A673 (cell line): ENCODE measurements at regions not wholly inside any gene's neighbourhood (a gene's known extent, or its start where the extent isn't known, plus 50 kb on each side); places are given as distances from the start of the nearest gene placed in this dataset.

Source experiments
- BruUV-seq: library from RNA; stranded (reverse); fragments of 400-500 nt; replicated peaks from 2 replicates; lab custom pipeline; 2021; lab: Mats Ljungman, UMichigan
- CTCF ChIA-PET: fragments of 300-600 bp; sonication (Branson Sonifier 250); formaldehyde crosslinking; loops from one replicate; lab custom pipeline; 2022; ENCODE audit warnings: antibody characterized with exemption; lab: Charles Lee
- POLR2A ChIA-PET: fragments of 300-600 bp; sonication (Branson Sonifier 250); formaldehyde crosslinking; loops from one replicate; lab custom pipeline; 2022; ENCODE audit warnings: antibody characterized with exemption; ENCODE audit not compliant: low non-redundant PET; lab: Charles Lee
- DNase-seq: peaks from one replicate; pipeline ENCODE4 v3.0.0-alpha.2; 2015; ENCODE audit warnings: low spot score
- H3K27ac ChIP-seq: fragments of 200-600 bp; sonication (generic); 2 replicates; pipeline ENCODE4 v1.5.1; 2016; ENCODE audit warnings: mixed run types, low read depth, mild to moderate bottlenecking, mixed read lengths, antibody characterized with exemption, low read length; ENCODE audit not compliant: poor library complexity, severe bottlenecking
- H3K27me3 ChIP-seq: fragments of 200-600 bp; sonication (generic); replicated peaks from 2 replicates; pipeline ENCODE4 v1.6.1; 2017; ENCODE audit warnings: mixed run types, low read depth, mild to moderate bottlenecking, mixed read lengths, antibody characterized with exemption, low read length; ENCODE audit not compliant: insufficient read depth, poor library complexity
- H3K36me3 ChIP-seq: fragments of 200-600 bp; sonication (generic); 2 replicates; pipeline ENCODE4 v1.6.1; 2016; ENCODE audit warnings: mixed run types, mild to moderate bottlenecking, mixed read lengths, antibody characterized with exemption, low read length; ENCODE audit not compliant: insufficient read depth, poor library complexity, severe bottlenecking
- H3K4me1 ChIP-seq: fragments of 200-600 bp; sonication (generic); 2 replicates; pipeline ENCODE4 v1.6.1; 2017; ENCODE audit warnings: mixed run types, mild to moderate bottlenecking, mixed read lengths, antibody characterized with exemption, low read length; ENCODE audit not compliant: insufficient read depth, poor library complexity, severe bottlenecking
- H3K4me3 ChIP-seq: fragments of 200-600 bp; sonication (generic); 2 replicates; pipeline ENCODE4 v1.5.1; 2016; ENCODE audit warnings: low read depth, mixed run types, mild to moderate bottlenecking, mixed read lengths, low read length; ENCODE audit not compliant: poor library complexity, severe bottlenecking
- H3K9me3 ChIP-seq: fragments of 200-600 bp; sonication (generic); 2 replicates; pipeline ENCODE4 v1.6.1; 2016; ENCODE audit warnings: mixed run types, low read depth, mild to moderate bottlenecking, mixed read lengths, antibody characterized with exemption, low read length; ENCODE audit not compliant: poor library complexity, severe bottlenecking
- EZH2 ChIP-seq: fragments of 200-600 bp; sonication (generic); IDR thresholded peaks from 2 replicates; pipeline ENCODE4 v1.6.1; 2017; ENCODE audit warnings: borderline replicate concordance, low read depth, mild to moderate bottlenecking, mixed read lengths, antibody characterized with exemption, low read length; ENCODE audit not compliant: poor library complexity, severe bottlenecking
- intact Hi-C: fragments of 100-400 bp; cut with micrococcal nuclease; formaldehyde crosslinking; loops from one replicate; pipeline ENCODE4 v1.10.0; 2022; ENCODE audit not compliant: unreplicated experiment
- TF ChIP-seq, protein P1 (sequence below): fragments of 300-800, 200-600 bp; sonication (generic); conservative IDR thresholded peaks from 2 replicates; pipeline ENCODE4 v1.5.1; 2017; ENCODE audit warnings: low read depth, mild to moderate bottlenecking, antibody characterized with exemption, low read length, moderate library complexity, mixed read lengths

DNA sequence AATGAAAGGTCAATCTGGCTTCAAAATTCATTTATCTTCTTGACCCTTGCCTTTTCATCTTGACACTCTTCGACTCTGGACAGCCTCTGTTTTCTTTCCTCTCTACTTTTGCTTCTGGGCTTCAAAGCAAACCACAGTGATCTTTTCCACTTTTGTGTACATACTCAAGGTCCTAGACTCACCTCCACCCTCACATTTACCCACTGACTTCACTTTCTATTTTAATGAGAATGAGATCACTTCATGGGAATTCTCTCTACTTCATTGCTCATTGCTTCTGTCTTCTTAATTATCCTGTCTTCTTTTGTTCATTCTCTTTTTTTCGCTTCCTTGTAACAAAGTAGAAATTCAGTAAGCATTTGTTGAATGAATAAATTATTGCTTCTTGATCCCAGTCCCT, 330.1 kb upstream of the HAND2 start:
- no TSS peak for BruUV-seq
- no peak for TF ChIP-seq EZH2
- TF ChIP-seq, protein P1, sequence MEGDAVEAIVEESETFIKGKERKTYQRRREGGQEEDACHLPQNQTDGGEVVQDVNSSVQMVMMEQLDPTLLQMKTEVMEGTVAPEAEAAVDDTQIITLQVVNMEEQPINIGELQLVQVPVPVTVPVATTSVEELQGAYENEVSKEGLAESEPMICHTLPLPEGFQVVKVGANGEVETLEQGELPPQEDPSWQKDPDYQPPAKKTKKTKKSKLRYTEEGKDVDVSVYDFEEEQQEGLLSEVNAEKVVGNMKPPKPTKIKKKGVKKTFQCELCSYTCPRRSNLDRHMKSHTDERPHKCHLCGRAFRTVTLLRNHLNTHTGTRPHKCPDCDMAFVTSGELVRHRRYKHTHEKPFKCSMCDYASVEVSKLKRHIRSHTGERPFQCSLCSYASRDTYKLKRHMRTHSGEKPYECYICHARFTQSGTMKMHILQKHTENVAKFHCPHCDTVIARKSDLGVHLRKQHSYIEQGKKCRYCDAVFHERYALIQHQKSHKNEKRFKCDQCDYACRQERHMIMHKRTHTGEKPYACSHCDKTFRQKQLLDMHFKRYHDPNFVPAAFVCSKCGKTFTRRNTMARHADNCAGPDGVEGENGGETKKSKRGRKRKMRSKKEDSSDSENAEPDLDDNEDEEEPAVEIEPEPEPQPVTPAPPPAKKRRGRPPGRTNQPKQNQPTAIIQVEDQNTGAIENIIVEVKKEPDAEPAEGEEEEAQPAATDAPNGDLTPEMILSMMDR: no peak
- Histone ChIP-seq H3K27ac (no peak overlapping the region), H3K4me1 (peaks cover 5% of the 10 kb centered on the region), H3K36me3 (no peaks in the 10 kb centered on the region), H3K9me3 (peaks cover 7% of the 10 kb centered on the region), H3K4me3 (no peak overlapping the region), H3K27me3 (no peaks in the 10 kb centered on the region)
- intact Hi-C loops: no loop called here
- CTCF ChIA-PET: no interaction called here
- DNase-seq: no peak
- POLR2A ChIA-PET: no interaction called here

DNA sequence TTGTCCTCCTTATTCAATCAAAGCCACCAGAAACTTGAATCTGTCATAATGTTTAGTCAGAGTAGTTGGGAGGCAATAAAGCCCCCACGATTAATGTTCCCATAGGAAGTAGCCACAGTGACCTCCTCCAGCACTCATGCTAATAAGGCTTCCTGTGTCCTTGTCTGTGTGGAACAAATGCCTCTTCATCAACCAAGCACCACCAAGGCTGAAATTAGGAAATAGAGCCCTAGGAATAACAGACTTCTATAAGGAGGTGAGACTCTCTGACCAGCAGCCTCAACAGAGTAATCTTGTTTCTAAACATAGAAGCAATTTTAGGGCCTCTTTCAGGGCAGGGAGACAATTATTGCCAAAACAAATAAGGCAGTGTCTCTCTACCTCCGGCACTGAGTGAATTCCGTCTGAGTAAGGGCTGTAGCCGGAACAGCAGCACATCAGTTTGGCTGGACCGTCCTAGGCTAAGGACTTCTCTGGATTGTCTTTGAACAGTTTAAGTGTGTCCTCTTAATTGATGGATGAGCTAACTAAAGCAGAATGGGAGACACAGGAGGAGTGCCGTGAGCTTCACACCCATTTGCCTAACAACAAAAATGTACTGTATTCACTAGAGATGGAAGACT, 329.2 kb upstream of the HAND2 start:
- H3K36me3 ChIP-seq: no peaks in the 10 kb centered on the region
- H3K4me1 ChIP-seq: peaks cover 14% of the 10 kb centered on the region
- BruUV-seq: no TSS peak
- CTCF ChIA-PET: no interaction called here
- no peak for DNase-seq
- intact Hi-C loops: no loop called here
- no peaks in the 10 kb centered on the region for H3K27me3 ChIP-seq
- POLR2A ChIA-PET: no interaction called here
- TF ChIP-seq, protein P1: no peak
- TF ChIP-seq EZH2: no peak
- no peak overlapping the region for H3K4me3 ChIP-seq
- H3K9me3 ChIP-seq: peaks cover 4% of the 10 kb centered on the region
- H3K27ac ChIP-seq: no peak overlapping the region

DNA sequence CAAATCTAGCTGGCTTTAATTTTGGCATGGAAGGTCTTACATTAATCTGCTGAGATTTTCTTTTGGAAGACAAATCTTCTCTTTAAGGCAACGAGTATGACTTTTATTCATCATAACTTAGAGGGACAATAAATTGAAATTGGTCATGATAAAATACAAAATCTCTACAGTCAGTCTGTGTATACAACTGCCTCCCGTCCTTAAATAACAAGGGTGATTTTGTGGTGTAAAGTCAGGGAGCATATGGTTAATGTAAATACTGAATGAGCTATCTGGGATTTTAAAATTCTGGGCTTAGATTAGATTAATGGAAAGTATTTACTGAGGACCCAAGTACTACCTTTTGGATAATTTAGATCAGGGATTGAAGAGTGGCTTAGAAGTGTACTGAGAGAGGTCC, 328.4 kb upstream of the HAND2 start:
- no peak for TF ChIP-seq EZH2
- TF ChIP-seq, protein P1: no peak
- Histone ChIP-seq H3K4me3 (no peak overlapping the region), H3K36me3 (no peaks in the 10 kb centered on the region), H3K4me1 (peaks cover 18% of the 10 kb centered on the region), H3K9me3 (peaks cover 4% of the 10 kb centered on the region), H3K27me3 (no peaks in the 10 kb centered on the region), H3K27ac (no peak overlapping the region)
- ChIA-PET CTCF (no interaction called here), POLR2A (no interaction called here)
- no peak for DNase-seq
- no TSS peak for BruUV-seq
- intact Hi-C loops: no loop called here
